Astrocyte of the spinal cord (primary cell): ENCODE measurements at regions not wholly inside any gene's neighbourhood (a gene's known extent, or its start where the extent isn't known, plus 50 kb on each side); places are given as distances from the start of the nearest gene placed in this dataset.
"Not testable (repeated sequence)": the region's sequence is repeated elsewhere in the genome, so short reads cannot be mapped to it uniquely, and the experiment has no call there.

Experiments
- DNase-seq: peaks from one replicate; pipeline ENCODE4 v3.0.0; 2011; ENCODE audit warnings: low read depth, low spot score
- H3K4me3 ChIP-seq: 2 replicates; pipeline ENCODE4 v1.5.1; 2011; ENCODE audit warnings: low read depth, mild to moderate bottlenecking, low read length, moderate library complexity
- CTCF ChIP-seq: IDR thresholded peaks from 2 replicates; pipeline ENCODE4 v1.5.1; 2012; ENCODE audit warnings: low read depth, mild to moderate bottlenecking, low read length, inconsistent platforms
- in situ Hi-C: cut with HindIII; loops from 2 replicates; pipeline ENCODE4 v1.10.0; 2017; ENCODE audit warnings: low sequenced_read_pairs

GRCh38 chr12:61574339-61574738 is 685.9 kb upstream of the USP15 start:
- H3K4me3 ChIP-seq, result no peak overlapping the region
- in situ Hi-C loops, result no loop called here
- TF ChIP-seq CTCF, result no peak
- no peak for DNase-seq

GRCh38 chr12:61584943-61585342 is 675.3 kb upstream of the USP15 start:
- DNase-seq, result no peak
- in situ Hi-C loops, result no loop called here
- TF ChIP-seq CTCF, result no peak
- no peak overlapping the region for H3K4me3 ChIP-seq

GRCh38 chr12:61590864-61591263 is 669.3 kb upstream of the USP15 start:
- H3K4me3 ChIP-seq, DNase-seq, in situ Hi-C loops: not testable (repeated sequence)

- H3K4me3 ChIP-seq, result no peak overlapping the region
- in situ Hi-C loops, result no loop called here
- TF ChIP-seq CTCF, result no peak
- no peak for DNase-seq
Measured at GRCh38 chr12:61610143-61610542, 650.1 kb upstream of the USP15 start.

GRCh38 chr12:61629702-61630101 is 630.5 kb upstream of the USP15 start:
- TF ChIP-seq CTCF, result no peak
- H3K4me3 ChIP-seq, result no peak overlapping the region
- DNase-seq, result no peak
- in situ Hi-C loops, result no loop called here

GRCh38 chr12:61646639-61647038 is 613.6 kb upstream of the USP15 start:
- H3K4me3 ChIP-seq, result no peak overlapping the region
- in situ Hi-C loops, result no loop called here
- TF ChIP-seq CTCF, result no peak
- no peak for DNase-seq

GRCh38 chr12:61647566-61647965 is 612.6 kb upstream of the USP15 start:
- DNase-seq, result no peak
- no peak for TF ChIP-seq CTCF
- in situ Hi-C loops, result no loop called here

More at GRCh38 chr12:61647566-61647965, 612.6 kb upstream of the USP15 start:
- H3K4me3 ChIP-seq, result no peak overlapping the region
